H7 (cell line): ENCODE measurements at regions not wholly inside any gene's neighbourhood (a gene's known extent, or its start where the extent isn't known, plus 50 kb on each side); places are given as distances from the start of the nearest gene placed in this dataset.
A peak's percentile ranks its signal among the peaks of the same experiment; 100 is the strongest.

Experiments
- DNase-seq: peaks from one replicate; pipeline ENCODE4 v3.0.0; 2012
- H3K27me3 ChIP-seq: 2 replicates; pipeline ENCODE4 v1.6.0; 2011; ENCODE audit warnings: mild to moderate bottlenecking, low read length; ENCODE audit not compliant: control insufficient read depth, insufficient read depth
- H3K36me3 ChIP-seq: replicated peaks from 2 replicates; pipeline ENCODE4 v1.5.1; 2011; ENCODE audit warnings: low read length; ENCODE audit not compliant: control insufficient read depth, insufficient read depth
- H3K4me3 ChIP-seq: 2 replicates; pipeline ENCODE4 v1.5.1; 2011; ENCODE audit warnings: low read depth, mild to moderate bottlenecking, control low read depth, low read length, moderate library complexity; ENCODE audit not compliant: insufficient read depth

- no peaks in the 10 kb centered on the region for H3K36me3 ChIP-seq
- H3K4me3 ChIP-seq = no peak overlapping the region
- DNase-seq = no peak
- no peaks in the 10 kb centered on the region; the same call in 1 of the 2 replicates for H3K27me3 ChIP-seq
These were observed 71.2 kb upstream of the NAA20 start for GRCh38 chr20:19945732-19946670.

- DNase-seq = peak; percentile 47
- H3K27me3 ChIP-seq = no peaks in the 10 kb centered on the region; the same call in 1 of the 2 replicates
- H3K36me3 ChIP-seq = no peaks in the 10 kb centered on the region
- H3K4me3 ChIP-seq = no peak overlapping the region
These were observed 69.4 kb upstream of the NAA20 start for GRCh38 chr20:19947611-19948264.

- H3K4me3 ChIP-seq = no peak overlapping the region
- no peaks in the 10 kb centered on the region; the same call in 1 of the 2 replicates for H3K27me3 ChIP-seq
- no peaks in the 10 kb centered on the region for H3K36me3 ChIP-seq
- DNase-seq = no peak
These were observed 67.8 kb upstream of the NAA20 start for GRCh38 chr20:19949195-19949867.

- Histone ChIP-seq H3K36me3 (no peaks in the 10 kb centered on the region), H3K4me3 (no peak overlapping the region), H3K27me3 (no peaks in the 10 kb centered on the region; the same call in 1 of the 2 replicates)
- no peak for DNase-seq
These were observed 67.1 kb upstream of the NAA20 start for GRCh38 chr20:19950042-19950441.

GRCh38 chr20:19952392-19952791 is 64.8 kb upstream of the NAA20 start:
- no peak for DNase-seq
- Histone ChIP-seq H3K27me3 (no peaks in the 10 kb centered on the region), H3K36me3 (no peaks in the 10 kb centered on the region), H3K4me3 (no peak overlapping the region)

- Histone ChIP-seq H3K36me3 (no peaks in the 10 kb centered on the region), H3K4me3 (no peak overlapping the region), H3K27me3 (no peaks in the 10 kb centered on the region)
- DNase-seq = no peak
These were observed 63.6 kb upstream of the NAA20 start for GRCh38 chr20:19953606-19954005.

- DNase-seq = no peak
- Histone ChIP-seq H3K4me3 (no peak overlapping the region), H3K27me3 (no peaks in the 10 kb centered on the region), H3K36me3 (no peaks in the 10 kb centered on the region)
These were observed 60.2 kb upstream of the NAA20 start for GRCh38 chr20:19956976-19957375.

GRCh38 chr20:19958219-19958618 is 58.9 kb upstream of the NAA20 start:
- no peaks in the 10 kb centered on the region for H3K27me3 ChIP-seq
- DNase-seq = no peak
- H3K36me3 ChIP-seq = no peaks in the 10 kb centered on the region
- no peak overlapping the region for H3K4me3 ChIP-seq

GRCh38 chr20:19958928-19959327 is 58.2 kb upstream of the NAA20 start:
- no peaks in the 10 kb centered on the region for H3K27me3 ChIP-seq
- H3K4me3 ChIP-seq = no peak overlapping the region
- H3K36me3 ChIP-seq = no peaks in the 10 kb centered on the region
- DNase-seq = no peak

GRCh38 chr20:19960745-19961144 is 56.4 kb upstream of the NAA20 start:
- no peak for DNase-seq
- Histone ChIP-seq H3K36me3 (no peaks in the 10 kb centered on the region), H3K4me3 (no peak overlapping the region), H3K27me3 (no peaks in the 10 kb centered on the region)

- no peaks in the 10 kb centered on the region for H3K36me3 ChIP-seq
- no peak overlapping the region for H3K4me3 ChIP-seq
- H3K27me3 ChIP-seq = no peaks in the 10 kb centered on the region
- peak; percentile 39 for DNase-seq
These were observed 55.9 kb upstream of the NAA20 start for GRCh38 chr20:19961293-19961692.

- Histone ChIP-seq H3K4me3 (no peak overlapping the region), H3K36me3 (no peaks in the 10 kb centered on the region), H3K27me3 (no peaks in the 10 kb centered on the region)
- DNase-seq = no peak
These were observed 54.2 kb upstream of the NAA20 start for GRCh38 chr20:19962958-19963357.

- no peak for DNase-seq
- Histone ChIP-seq H3K4me3 (no peak overlapping the region), H3K36me3 (no peaks in the 10 kb centered on the region), H3K27me3 (no peaks in the 10 kb centered on the region)
These were observed 52.6 kb upstream of the NAA20 start for GRCh38 chr20:19964289-19965265.

GRCh38 chr20:19966840-19967239 is 50.3 kb upstream of the NAA20 start:
- DNase-seq = no peak
- Histone ChIP-seq H3K4me3 (no peak overlapping the region), H3K36me3 (no peaks in the 10 kb centered on the region), H3K27me3 (no peaks in the 10 kb centered on the region)
